HCT116 (cell line): ENCODE measurements at regions not wholly inside any gene's neighbourhood (a gene's known extent, or its start where the extent isn't known, plus 50 kb on each side); places are given as distances from the start of the nearest gene placed in this dataset.

Source experiments
- CTCF ChIP-seq, 3 experiments: fragments of 200-600 bp in 1 of 3; sonication (generic) in 1 of 3; IDR thresholded peaks in 2 of 3; conservative IDR thresholded peaks in 1 of 3; 2 replicates each; pipeline ENCODE4 v1.5.1; 2012 to 2017; ENCODE audit warnings: low read depth in 2 of 3, low read length in 2 of 3, antibody characterized with exemption in 1 of 3, borderline replicate concordance in 1 of 3, control low read depth in 1 of 3, mild to moderate bottlenecking in 1 of 3, mixed read lengths in 1 of 3, mixed run types in 1 of 3, moderate library complexity in 1 of 3; ENCODE audit not compliant: insufficient read depth in 1 of 3
- EZH2 ChIP-seq: fragments of 200-600 bp; sonication (generic); IDR thresholded peaks from 2 replicates; pipeline ENCODE4 v1.6.1; 2017; ENCODE audit warnings: antibody characterized with exemption, mixed run types
- FOSL1 ChIP-seq: IDR thresholded peaks from 2 replicates; pipeline ENCODE4 v1.6.1; 2012; ENCODE audit warnings: low read depth
- POLR2A ChIP-seq: IDR thresholded peaks from 2 replicates; pipeline ENCODE4 v1.7.0; 2011; ENCODE audit warnings: borderline replicate concordance; ENCODE audit not compliant: insufficient read depth, insufficient read length; ENCODE audit errors: extremely low read depth

GRCh38 chr1:191892716-191893115 lies 265.5 kb upstream of the RGS18 start:
- TF ChIP-seq POLR2A (no peak), CTCF (IDR thresholded peaks at IDR 0.05 in 2 of 3, conservative IDR thresholded peaks at IDR 0.05 in 1 of 3; ENCODE audit: borderline replicate concordance in 1 of 3, insufficient read depth in 1 of 3, low read depth in 2 of 3, low read length in 2 of 3) (no peak), FOSL1 (no peak), EZH2 (no peak)
